SW 1271 (cell line): ENCODE measurements at regions not wholly inside any gene's neighbourhood (a gene's known extent, or its start where the extent isn't known, plus 50 kb on each side); places are given as distances from the start of the nearest gene placed in this dataset.
"Not testable (repeated sequence)": the region's sequence is repeated elsewhere in the genome, so short reads cannot be mapped to it uniquely, and the experiment has no call there.

ENCODE experiments used
- DNase-seq, 2 experiments: peaks; one replicate each; lab custom pipeline; 2025; lab: John Stamatoyannopoulos, UW

DNA sequence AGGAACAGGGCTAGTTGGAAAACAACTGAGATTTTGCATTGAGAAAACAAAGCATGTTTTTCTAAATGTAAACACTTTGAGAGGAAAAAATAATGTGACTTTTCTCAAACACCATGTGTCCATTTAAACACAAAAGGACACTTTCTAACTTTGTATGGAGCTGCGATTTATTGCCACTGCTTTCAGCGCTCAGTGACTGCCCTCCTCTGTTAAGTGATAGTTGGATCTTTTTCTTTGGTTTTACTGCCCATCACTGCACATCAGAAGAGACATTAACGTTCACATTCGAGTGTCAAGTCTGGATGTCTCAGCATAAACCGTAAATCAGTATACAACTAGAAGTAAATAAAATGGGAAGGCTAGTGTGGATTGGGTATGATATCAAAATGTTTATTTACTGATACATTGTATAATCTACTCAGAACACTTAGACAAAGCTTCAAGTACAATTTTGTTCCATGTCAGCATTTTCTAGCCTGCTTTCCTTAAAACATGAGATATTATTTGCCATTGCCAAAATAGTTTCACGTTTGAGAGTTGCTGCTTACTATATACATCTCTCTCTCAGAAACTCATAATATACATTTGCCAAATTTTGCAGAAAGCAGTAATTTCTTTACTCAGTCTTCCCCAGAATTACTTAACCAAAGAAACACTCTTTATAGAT, 237.6 kb downstream of the IKZF2 start:
- no peak for DNase-seq

DNA sequence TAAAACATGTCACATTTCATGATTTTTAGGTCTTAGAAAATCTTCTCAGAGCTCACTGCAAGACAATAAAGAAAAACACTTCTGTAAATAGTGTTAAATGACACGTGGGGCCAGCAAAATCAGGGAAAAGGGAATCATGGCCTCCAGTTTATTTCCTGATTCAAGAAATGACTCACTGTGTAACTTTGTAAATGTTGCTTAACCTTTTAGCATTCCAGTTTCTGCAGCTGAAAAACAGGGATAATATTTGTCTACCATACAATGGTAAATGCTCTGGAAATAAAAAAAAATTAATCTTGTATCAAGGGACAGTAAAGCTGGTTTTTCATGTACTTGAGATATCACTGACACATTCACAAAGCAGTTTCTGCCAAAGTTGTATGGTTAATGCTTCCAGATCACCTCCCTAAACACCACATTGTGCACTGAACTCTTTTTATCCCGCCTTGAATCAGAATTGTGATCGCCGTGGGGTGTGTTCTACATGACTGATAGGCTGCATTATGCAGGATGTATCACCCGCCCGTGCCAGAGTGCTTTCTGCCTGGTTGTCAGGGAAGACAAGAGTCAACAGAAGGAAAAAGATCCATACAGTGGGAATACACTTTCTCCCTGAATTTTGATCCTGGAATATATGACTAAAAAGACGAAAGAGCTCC, 238.8 kb downstream of the IKZF2 start:
- no peak for DNase-seq

DNA sequence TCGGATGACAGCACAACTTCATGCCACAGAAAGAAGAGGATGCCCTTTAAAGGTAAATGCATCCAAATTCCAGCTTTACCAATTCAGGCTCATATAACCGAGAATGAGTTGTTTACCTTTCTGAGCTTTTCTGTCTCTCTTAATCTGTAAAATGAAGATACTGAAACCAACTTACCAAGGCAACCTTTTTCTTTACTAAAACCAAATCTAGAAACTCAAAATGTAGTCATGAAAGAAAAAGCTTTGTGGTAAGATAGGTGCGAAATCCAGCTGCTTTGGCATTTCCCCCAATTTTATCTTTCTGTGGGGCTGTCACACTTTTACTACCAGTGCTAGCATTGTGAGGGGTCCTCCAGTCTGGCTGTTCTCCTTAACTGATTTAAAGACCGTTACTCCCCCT, 240.4 kb downstream of the IKZF2 start:
- no peak for DNase-seq

DNA sequence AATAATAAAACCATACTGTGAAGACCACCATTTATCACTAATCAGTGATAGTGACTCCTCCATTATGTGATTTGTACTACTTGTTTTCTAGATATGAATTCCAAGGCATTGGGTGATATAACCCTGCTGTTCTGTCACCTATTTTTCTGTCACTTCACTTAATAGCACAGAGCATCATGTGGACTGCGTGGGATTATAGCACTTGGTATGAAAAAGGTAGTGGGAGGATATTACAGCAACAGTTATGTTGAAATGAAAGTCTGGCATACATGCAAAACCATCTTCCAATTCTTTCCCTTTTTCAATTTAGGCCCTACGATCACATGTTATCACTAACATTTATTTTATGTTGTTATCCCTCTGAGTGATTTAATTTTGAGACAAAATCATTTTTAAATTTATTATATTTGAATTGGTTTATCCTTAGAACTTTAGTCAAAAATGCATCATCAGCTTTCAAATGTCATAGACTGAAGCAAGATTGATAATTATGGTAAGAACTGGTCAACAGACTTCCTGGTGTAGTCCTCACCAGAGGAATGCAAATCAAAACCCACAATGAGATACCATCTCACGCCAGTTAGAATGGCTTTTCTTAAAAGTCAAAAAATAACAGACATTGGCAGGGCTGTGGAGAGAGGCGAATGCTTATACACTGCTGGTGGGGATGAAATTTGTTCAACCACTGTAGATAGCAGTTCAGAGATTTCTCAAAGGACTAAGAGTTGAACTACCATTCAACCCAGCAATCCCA, 242.6 kb downstream of the IKZF2 start:
- no peak for DNase-seq

DNA sequence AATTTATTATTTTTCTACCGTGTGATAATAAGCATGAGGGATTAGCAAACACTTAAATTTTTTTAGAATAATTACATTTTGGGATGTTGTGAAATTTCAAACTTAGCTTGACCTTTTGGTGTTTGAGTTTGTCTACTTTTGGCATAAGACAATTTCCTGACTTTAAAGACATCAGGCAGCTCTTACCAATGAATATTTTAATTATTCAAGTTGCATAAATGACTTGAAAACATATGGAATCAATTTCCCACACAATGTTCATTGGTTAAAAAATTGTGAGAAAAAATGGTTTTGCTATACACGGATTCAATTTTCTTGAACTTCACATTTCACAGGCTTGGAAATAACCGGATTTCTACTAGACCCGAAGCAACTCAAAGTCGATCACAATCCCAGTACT, 243.4 kb downstream of the IKZF2 start:
- no peak for DNase-seq

DNA sequence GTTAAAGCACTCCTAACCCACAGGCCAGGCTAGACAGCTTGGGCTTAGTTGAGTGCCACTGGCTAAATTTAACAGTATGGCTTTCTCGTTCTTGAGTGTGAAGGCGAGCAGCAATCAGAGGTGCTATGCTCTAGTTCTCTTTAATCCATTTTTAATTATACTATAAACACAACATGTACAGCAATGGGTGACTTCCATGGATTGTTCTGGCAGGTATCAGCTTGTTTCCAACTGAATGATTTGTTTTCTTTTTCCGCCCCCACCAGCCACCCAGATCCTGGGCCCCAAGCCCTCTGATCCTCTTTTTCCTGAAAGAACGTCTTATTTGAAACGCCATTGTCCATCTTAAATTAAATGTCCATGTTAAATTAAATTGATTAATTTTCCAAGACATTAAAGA, 244.8 kb downstream of the IKZF2 start:
- no peak for DNase-seq

DNA sequence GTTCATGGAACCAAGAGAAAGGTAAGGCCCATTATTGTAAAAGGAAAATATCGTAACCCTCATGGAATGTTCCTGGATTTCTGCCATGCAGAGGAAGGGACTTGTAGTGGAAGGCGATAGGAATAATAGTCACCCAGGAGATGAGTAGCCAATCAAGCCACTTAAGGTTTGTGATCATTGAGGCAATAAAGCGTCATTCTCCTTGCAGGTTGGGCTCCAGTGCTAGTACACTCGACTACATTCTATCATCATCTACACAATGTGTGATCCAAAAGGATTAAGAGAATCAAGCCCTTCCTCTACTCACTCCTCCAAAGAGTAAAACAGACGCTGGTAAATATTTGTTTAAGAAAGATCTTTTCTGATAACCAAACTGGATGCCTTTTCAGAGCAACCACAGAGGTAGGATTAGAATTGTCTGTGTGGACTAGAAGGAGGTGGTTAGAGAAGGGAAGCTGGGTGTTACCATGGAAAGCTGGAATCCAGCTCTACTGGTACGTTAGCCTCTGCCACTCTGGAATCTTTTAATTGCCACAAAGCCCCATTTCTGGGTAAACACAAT, 245.7 kb downstream of the IKZF2 start:
- DNase-seq: no peak

DNA sequence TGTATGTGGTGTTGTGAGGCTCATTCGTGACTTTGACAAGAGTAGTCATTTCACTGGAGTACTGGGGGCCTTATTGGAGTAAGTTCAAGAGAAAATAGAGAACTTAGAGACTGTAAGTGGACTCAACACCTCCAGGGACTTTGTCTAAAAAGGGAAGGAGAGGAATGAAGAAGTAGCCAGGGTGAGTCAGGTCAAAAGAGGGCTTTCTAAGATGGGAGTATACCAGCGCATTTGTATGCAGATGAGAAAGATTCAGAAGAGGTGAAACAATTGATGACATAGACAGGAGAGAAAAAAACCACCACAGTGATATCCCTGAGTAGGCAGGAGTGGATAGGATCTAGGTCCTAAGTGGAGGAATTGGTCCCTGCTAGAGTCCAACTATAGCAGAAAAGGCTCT, 246.8 kb downstream of the IKZF2 start:
- DNase-seq: no peak

DNA sequence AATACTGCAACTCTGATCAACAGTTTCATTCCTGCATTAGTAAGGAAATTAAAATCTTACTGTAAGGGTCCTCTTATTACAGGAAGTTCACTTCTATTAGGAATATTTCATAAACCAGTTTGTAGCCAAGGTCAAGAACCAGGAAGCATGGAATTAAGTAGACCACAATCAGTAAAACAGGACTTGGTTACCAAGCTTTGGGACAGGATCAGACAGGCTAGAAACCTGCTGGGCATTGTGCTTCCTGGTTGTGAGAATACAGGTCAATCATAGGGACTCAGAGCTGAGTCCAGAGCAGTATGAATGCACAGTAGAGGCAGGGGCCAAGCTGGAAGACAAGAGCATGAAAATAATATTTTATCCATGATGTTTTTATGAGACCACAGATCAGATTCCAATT, 248.0 kb downstream of the IKZF2 start:
- DNase-seq: no peak

DNA sequence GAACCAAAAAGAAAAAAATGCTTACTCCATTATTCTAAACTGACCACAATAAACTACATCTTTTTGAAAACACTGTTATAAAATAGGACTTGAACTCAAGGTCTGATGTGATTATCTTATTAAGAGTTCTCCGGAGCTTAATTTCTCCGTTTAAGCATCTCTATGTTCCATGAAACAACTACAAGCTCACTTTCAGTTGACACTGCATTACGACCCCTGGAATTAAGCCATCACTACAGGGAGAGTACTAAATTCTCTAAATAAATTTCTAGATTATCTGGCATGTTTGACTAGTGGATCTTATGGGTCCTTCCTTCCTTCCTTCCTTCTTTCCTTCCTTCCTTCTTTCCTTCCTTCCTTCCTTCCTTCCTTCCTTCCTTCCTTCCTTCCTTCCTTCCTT, 249.0 kb downstream of the IKZF2 start:
- no peak for DNase-seq

DNA sequence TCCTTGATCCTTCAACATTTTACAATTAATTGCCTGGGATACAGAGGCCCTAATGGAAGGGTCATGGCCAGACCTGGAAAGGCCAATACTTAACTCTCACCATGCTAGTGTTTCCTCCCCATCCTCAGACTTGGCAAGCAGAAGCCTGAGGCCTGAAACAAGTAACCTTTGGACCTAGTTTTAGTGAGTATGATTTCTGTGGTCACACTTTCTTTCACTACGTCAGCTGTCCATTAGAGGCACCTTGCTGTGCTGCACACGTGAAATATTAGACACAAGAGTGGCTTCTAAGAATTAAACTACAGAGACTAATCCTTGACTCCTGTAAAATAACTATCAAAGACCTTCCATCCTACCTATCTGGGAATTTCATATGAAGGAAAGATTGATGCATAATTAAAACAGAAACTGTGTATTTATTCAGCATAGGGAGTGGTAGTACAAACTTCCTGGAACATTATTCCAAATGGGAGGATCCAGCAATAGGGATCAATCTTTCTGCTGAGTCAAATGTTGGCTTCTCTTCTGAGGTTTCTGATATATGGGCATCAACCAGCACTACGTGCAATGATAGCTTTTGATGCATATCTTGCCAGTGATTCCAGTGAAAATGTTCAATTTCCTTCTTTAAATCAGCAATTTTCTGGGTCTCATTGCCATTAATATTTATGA, 249.7 kb downstream of the IKZF2 start:
- DNase-seq: no peak

DNA sequence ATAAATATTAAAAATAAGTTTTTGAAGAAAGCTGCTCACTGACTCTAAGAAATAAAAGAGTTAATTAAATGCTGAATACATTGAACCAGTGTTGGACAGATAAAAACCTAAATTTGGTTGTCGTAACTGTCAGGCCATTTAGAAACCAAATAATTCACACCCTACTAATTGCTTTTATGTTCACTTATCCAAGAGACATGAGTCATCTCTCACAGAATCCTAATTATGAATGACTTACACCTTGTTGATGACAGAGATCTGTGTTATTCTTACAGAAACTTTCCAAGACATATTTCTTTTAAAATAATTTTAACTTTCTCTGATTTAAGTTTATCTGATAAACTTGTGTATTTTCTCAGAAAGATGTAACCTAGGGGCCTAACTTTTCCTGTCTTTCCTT, 250.7 kb downstream of the IKZF2 start:
- no peak for DNase-seq

DNA sequence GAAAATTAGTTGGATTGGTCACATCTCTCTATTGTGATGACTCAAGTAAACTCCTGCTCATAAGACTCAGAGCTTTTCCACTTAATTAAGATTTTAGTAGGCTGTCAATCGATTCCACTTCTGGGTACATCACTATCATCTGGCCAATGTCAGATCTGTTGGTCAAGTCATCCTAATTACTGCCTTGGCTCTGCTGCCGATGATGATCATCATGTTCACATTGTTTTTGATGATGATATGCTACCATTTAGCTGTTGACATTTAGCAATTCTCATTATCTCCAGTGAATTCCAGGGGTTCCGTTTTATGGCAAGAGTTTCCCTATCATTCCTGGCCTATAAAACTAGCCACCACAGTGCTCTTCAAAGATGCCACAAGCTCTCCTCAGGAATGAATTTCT, 253.4 kb downstream of the IKZF2 start:
- no peak for DNase-seq

DNA sequence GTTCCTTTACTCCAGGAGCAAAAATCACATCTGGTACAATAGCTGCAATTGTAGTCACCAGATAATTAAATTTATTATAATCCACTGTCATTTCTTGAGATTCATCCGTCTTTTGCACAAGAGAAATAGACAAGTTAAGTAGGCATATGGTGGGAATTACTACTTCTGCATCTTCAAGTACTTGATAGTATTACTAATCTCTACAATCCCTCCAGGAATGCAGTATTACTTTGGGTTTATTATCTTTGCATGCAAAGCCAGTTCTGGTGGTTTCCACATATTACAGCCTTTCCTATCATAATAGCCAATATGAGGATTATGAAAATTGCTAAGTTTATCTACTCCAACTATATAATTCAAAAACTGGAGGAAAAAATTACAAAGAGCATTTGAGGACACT, 254.1 kb downstream of the IKZF2 start:
- DNase-seq: no peak

DNA sequence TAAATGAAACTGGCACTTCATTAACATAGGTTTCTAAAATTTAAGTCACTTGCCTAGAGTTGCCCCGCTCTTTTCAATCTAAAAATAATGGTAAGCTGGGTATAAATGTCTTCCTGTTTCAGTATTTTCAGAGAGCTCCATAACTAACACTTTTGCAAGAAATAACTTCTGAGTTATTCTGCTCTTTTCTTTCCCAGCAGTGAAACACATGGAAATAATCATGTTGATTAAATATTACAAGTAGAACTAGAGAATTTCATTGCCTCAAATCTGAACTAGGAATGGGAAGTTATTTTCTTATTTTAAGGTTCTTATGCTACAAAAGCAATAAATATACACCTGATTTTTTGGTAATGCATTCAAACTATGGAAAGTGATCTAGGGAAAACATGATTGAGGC, 257.4 kb downstream of the IKZF2 start:
- no peak for DNase-seq

DNA sequence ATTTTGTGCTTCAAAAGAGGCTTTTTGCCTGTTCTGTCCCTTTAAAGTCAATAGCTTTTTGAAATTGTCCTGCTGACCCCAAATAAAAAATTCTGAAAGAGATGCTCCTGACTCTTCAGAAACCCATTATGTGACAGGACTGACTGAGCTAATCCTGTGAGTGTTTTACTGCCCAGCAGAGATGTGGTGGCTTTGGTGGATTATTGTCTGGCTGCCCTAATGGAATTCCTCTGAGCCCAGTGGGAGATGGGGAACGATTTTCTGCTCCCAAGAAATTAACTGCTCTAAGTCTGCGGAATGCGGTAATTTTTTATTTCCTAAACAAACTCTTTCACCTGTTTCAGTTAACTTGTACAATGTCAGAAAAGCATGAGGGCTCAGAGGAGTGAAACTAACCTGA, 258.2 kb downstream of the IKZF2 start:
- DNase-seq: no peak

DNA sequence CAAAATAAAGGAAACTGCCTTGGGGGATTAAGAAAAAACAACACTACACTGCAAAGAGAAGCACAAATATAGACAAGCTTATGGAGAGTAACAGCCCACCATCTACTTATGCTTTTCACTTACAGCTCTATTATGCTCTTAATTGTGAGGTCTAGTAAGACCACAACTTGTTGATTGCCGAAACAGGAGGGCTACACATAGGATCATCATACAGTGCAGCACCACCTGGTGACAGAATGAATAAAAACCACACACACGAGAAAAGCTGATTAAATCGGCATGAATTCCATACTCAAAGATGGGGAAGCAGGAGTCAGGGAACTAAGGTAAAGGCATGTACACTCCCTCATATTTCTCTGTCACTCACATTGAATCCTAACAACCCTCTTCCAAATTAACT, 259.2 kb downstream of the IKZF2 start:
- no peak for DNase-seq

DNA sequence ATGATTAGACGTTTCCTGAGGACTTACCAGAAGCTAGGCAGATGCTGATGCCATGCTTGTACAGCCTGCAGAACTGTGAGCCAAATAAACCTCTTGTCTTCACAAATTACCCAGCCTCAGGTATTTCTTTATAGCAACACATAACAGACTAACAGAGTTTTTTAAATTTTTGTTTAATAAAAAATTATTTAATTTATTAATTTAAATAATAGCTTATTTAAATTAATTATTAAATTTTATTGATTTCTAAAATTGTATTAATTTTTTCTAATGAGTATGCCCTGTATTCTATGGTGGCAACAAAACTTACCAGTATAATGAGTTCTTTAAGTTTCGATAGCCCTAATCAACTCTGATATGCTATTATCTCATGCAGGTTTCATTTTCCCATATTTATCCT, 259.8 kb downstream of the IKZF2 start:
- DNase-seq: no peak

DNA sequence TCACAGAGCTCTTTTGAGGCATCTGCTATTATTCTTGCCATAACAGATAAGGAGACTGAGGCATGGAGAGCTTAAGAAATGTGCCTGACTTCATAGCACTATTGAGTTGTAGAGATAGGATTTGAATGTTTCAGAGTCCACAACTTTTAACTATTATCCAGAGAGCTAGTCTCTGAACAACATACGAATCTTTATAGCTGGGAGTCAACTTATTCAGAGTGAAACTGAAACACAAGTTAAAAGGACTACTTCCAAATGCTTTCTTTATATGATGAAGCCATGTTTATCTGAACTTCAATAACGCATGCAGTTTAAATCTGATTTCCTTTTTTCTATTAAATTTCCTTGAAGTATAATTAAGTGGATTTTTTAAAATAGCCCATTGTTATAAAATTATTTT, 268.8 kb downstream of the IKZF2 start:
- DNase-seq: no peak

DNA sequence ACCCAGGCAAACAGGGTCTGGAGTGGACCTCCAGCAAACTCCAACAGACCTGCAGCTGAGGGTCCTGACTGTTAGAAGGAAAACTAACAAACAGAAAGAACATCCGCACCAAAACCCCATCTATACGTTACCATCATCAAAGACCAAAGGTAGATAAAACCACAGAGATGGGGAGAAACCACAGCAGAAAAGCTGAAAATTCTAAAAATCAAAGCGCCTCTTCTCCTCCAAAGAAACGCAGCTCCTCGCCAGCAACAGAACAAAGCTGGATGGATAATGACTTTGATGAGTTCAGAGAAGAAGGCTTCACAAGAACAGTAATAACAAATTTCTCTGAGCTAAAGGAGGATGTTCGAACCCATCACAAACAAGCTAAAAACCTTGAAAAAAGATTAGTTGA, 274.9 kb downstream of the IKZF2 start:
- not testable (repeated sequence) for DNase-seq

DNA sequence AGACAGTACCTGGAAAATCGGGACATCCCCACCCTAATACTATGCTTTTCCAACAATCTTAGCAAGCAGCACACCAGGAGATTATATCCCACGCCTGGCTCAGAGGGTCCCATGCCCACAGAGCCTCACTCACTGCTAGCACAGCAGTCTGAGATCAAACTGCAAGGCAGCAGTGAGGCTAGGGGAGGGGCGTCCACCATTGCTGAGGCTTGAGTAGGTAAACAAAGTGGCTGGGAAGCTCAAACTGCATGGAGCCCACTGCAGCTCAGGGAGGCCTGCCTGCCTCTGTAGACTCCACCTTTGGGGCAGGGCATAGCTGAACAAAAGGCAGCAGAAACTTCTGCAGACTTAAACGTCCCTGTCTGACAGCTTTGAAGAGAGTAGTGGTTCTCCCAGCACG, 275.5 kb downstream of the IKZF2 start:
- DNase-seq: not testable (repeated sequence)

DNA sequence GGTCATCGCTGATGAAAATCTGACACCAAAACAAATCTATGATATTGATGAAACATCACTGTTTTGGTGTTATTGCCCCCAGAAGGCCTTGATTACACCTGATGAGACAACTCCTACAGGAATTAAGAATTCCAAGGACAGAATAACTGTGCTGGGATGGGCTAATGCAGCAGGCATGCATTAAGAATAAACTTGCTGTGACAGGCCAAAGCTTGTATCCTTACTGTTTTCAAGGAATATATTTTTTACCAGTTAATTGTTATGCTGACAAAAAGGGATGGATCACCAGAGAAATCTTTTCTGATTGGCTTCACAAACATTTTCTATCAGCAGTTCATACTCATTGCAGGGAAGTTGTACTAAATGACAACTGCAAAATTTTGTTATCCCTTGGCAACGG, 278.2 kb downstream of the IKZF2 start:
- no peak for DNase-seq

DNA sequence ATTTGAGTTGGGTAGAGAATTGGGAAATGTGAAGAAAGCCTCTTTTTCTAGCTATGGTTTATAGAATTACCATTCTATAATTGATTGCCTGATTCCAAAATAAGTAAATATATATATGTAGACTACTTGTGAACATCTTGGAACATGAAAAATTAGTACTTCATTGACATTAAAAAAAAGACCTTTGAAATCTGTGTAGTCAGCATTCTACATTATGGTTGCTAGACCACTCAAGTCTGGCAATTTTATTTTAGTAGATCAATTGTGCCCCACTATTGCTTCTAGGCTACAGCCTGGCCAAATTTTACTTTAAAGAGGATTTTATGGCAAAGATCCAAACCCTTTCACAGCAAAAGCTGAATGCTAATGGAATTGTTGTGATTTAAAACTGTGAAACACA, 279.8 kb downstream of the IKZF2 start:
- no peak for DNase-seq
